Peyer's patch (tissue), 4 donors: ENCODE measurements at regions not wholly inside any gene's neighbourhood (a gene's known extent, or its start where the extent isn't known, plus 50 kb on each side); places are given as distances from the start of the nearest gene placed in this dataset.

Experiments used
- DNase-seq, 3 donors: peaks; one replicate each; pipeline ENCODE4 v3.0.0-alpha.2; 2017 to 2019
- H3K27ac ChIP-seq, 4 donors: fragments of 200-600 bp; sonication (generic); one replicate each; pipeline ENCODE4 v1.5.1; 2016 to 2019
- H3K27me3 ChIP-seq, 2 donors: fragments of 200-600 bp; sonication (generic); one replicate each; pipeline ENCODE4 v1.5.1; 2019
- H3K36me3 ChIP-seq, 3 donors: fragments of 200-600 bp; sonication (generic); one replicate each; pipeline ENCODE4 v1.5.1; 2016 to 2019
- H3K4me1 ChIP-seq, 4 donors: fragments of 200-600 bp; sonication (generic); one replicate each; pipeline ENCODE4 v1.5.1; 2016 to 2019
- H3K4me3 ChIP-seq, 4 donors: fragments of 200-600 bp; sonication (generic); 1 replicate in 3 of 4; 2 replicates in 1 of 4; pipeline ENCODE4 v1.5.1; 2016 to 2019; ENCODE audit warnings: mild to moderate bottlenecking in 1 of 4
- H3K9me3 ChIP-seq, 4 donors: fragments of 200-600 bp; sonication (generic); one replicate each; pipeline ENCODE4 v1.5.1; 2016 to 2019; ENCODE audit warnings: mild to moderate bottlenecking in 1 of 4
- CTCF ChIP-seq, 6 experiments: fragments of 450-650 bp in 4 of 6; fragments of 200-600 bp in 2 of 6; sonication (generic) in 1 of 6; IDR thresholded peaks; one replicate each; pipeline ENCODE4 v1.5.1; 2017 to 2019; ENCODE audit warnings: antibody characterized with exemption in 6 of 6, mild to moderate bottlenecking in 3 of 6, moderate library complexity in 1 of 6
- POLR2A ChIP-seq, 2 donors: fragments of 450-650 bp; IDR thresholded peaks; one replicate each; pipeline ENCODE4 v1.5.1; 2017; ENCODE audit warnings: antibody characterized with exemption in 2 of 2, mild to moderate bottlenecking in 2 of 2, moderate library complexity in 2 of 2

GRCh38 chr4:166421556-166422156 is 548.6 kb downstream of the TLL1 start:
- no peak overlapping the region for H3K27ac ChIP-seq
- no peaks in the 10 kb centered on the region for H3K36me3 ChIP-seq
- no peak for TF ChIP-seq POLR2A (IDR thresholded peaks at IDR 0.05)
- no peak for TF ChIP-seq CTCF (IDR thresholded peaks at IDR 0.05)
- H3K9me3 ChIP-seq, result no peaks in the 10 kb centered on the region
- H3K4me1 ChIP-seq, result no peaks in the 10 kb centered on the region
- no peaks in the 10 kb centered on the region for H3K27me3 ChIP-seq
- DNase-seq, result no peak
- H3K4me3 ChIP-seq, result no peak overlapping the region

GRCh38 chr4:166422475-166422874 is 549.4 kb downstream of the TLL1 start:
- Histone ChIP-seq H3K9me3 (no peaks in the 10 kb centered on the region), H3K27ac (no peak overlapping the region), H3K4me3 (no peak overlapping the region), H3K4me1 (no peaks in the 10 kb centered on the region), H3K27me3 (no peaks in the 10 kb centered on the region), H3K36me3 (no peaks in the 10 kb centered on the region)
- TF ChIP-seq CTCF (IDR thresholded peaks at IDR 0.05) (no peak), POLR2A (IDR thresholded peaks at IDR 0.05) (no peak)
- no peak for DNase-seq

- no peak for DNase-seq
- H3K27me3 ChIP-seq, result no peaks in the 10 kb centered on the region
- TF ChIP-seq CTCF (IDR thresholded peaks at IDR 0.05), result no peak
- no peak for TF ChIP-seq POLR2A (IDR thresholded peaks at IDR 0.05)
- no peak overlapping the region for H3K27ac ChIP-seq
- no peaks in the 10 kb centered on the region for H3K4me1 ChIP-seq
- no peak overlapping the region for H3K4me3 ChIP-seq
- no peaks in the 10 kb centered on the region for H3K9me3 ChIP-seq
- H3K36me3 ChIP-seq, result no peaks in the 10 kb centered on the region
Observed at GRCh38 chr4:166426300-166426863, 553.3 kb downstream of the TLL1 start.

GRCh38 chr4:166432125-166432524 is 559.1 kb downstream of the TLL1 start:
- Histone ChIP-seq H3K27ac (no peak overlapping the region), H3K4me1 (no peaks in the 10 kb centered on the region), H3K36me3 (no peaks in the 10 kb centered on the region), H3K9me3 (no peaks in the 10 kb centered on the region), H3K4me3 (no peak overlapping the region), H3K27me3 (no peaks in the 10 kb centered on the region)
- DNase-seq, result no peak
- TF ChIP-seq CTCF (IDR thresholded peaks at IDR 0.05) (no peak), POLR2A (IDR thresholded peaks at IDR 0.05) (no peak)

- no peaks in the 10 kb centered on the region for H3K36me3 ChIP-seq
- no peaks in the 10 kb centered on the region for H3K9me3 ChIP-seq
- no peaks in the 10 kb centered on the region for H3K4me1 ChIP-seq
- H3K27ac ChIP-seq, result no peak overlapping the region
- H3K4me3 ChIP-seq, result no peak overlapping the region
- H3K27me3 ChIP-seq, result no peaks in the 10 kb centered on the region
- TF ChIP-seq POLR2A (IDR thresholded peaks at IDR 0.05) (no peak), CTCF (IDR thresholded peaks at IDR 0.05) (no peak)
- no peak for DNase-seq
Observed at GRCh38 chr4:166432842-166433241, 559.8 kb downstream of the TLL1 start.
